Pancreas (tissue), 10 donors: ENCODE measurements at regions not wholly inside any gene's neighbourhood (a gene's known extent, or its start where the extent isn't known, plus 50 kb on each side); places are given as distances from the start of the nearest gene placed in this dataset.

Experiments
- ATAC-seq, 4 donors: fragments of 200-7000 bp; cut with Tn5 transposase; one replicate each; pipeline versions ENCODE4 v1.8.0 to v1.9.1; 2020; ENCODE audit warnings: mild to moderate bottlenecking in 4 of 4, moderate library complexity in 4 of 4
- DNase-seq, 6 donors: peaks; one replicate each; pipeline ENCODE4 v3.0.0-alpha.2; 2020
- FAIRE-seq: peaks from 2 replicates; lab custom pipeline; 2012; peaks lifted over from hg19 to GRCh38; lab: Jason Lieb, UNC
- H3K27ac ChIP-seq, 4 donors: fragments of 200-600 bp; sonication (generic); 1 replicate in 3 of 4; 2 replicates in 1 of 4; pipeline versions ENCODE4 v1.5.0 to v1.8.0; 2020
- H3K27me3 ChIP-seq, 4 donors: fragments of 200-600 bp; one replicate each; pipeline ENCODE4 v1.8.0; 2021
- H3K36me3 ChIP-seq, 3 donors: fragments of 200-600 bp; sonication (generic) in 1 of 3; one replicate each; pipeline versions ENCODE4 v1.5.0 to v1.8.0; 2020 to 2021
- H3K4me1 ChIP-seq, 3 donors: fragments of 200-600 bp; one replicate each; pipeline ENCODE4 v1.8.0; 2021
- H3K4me3 ChIP-seq, 4 donors: fragments of 200-600 bp; sonication (generic) in 2 of 4; one replicate each; pipeline versions ENCODE4 v1.5.0 to v1.8.0; 2020 to 2021
- H3K9me3 ChIP-seq, 4 donors: fragments of 200-600 bp; one replicate each; pipeline ENCODE4 v1.8.0; 2021
- CTCF ChIP-seq, 4 donors: fragments of 200-600 bp; sonication (generic) in 3 of 4; IDR thresholded peaks; one replicate each; pipeline versions ENCODE4 v1.5.0 to v1.8.0; 2021; ENCODE audit warnings: antibody characterized with exemption in 4 of 4
- whole genome bisulfite sequencing, 2 donors: extraction: QIAGEN DNeasy Blood & Tissue Kit; methylation state at CpG; one replicate each; pipeline ENCODE4 v1.1.7; 2013; 5-methylcytosine and 5-hydroxymethylcytosine counted together
- intact Hi-C, 3 donors: fragments of 100-400 bp; cut with DNase I; formaldehyde crosslinking; loops; one replicate each; pipeline versions ENCODE4 v1.11.1 to v1.14.2; 2022
- donor health status: healthy with polysubstance abuse.
- donor health status: DM: no; HTN: no; CAD: no; lungs with moderate emphysema.
- donor health status: DM: no; HTN: no; CAD: no.
- donor health status: control.
- donor health status: control.
- donor health status: Bipolar disorder and iron deficiency.
- donor health status: DM: yes; HTN: yes; CAD: no.
- donor health status: DM: no; HTN: no; CAD: no.
- donor health status: DM: no; HTN: no; CAD: no.
- donor health status: DM: yes; HTN: yes; CAD: no.

GRCh38 chr21:16908077-16908476 lies 604.8 kb upstream of the CXADR start:
- 42 to 50% methylated on average over 1 of the region's 1 CpG for WGBS, 2 donors
- intact Hi-C loops: no loop called here
- TF ChIP-seq CTCF (IDR thresholded peaks at IDR 0.05): no peak
- H3K36me3 ChIP-seq: no peaks in the 10 kb centered on the region
- no peak for DNase-seq
- no peaks in the 10 kb centered on the region for H3K27me3 ChIP-seq
- no peak for FAIRE-seq
- no peaks in the 10 kb centered on the region for H3K9me3 ChIP-seq
- H3K27ac ChIP-seq: no peak overlapping the region
- peak in 3 of 4 donors; percentile 18 to 30 (median 25) for ATAC-seq
- no peak overlapping the region for H3K4me3 ChIP-seq
- no peaks in the 10 kb centered on the region for H3K4me1 ChIP-seq

- WGBS, 2 donors: 43 to 48% methylated on average over 4 of the region's 4 CpGs
- no peaks in the 10 kb centered on the region for H3K27me3 ChIP-seq
- intact Hi-C loops: no loop called here
- DNase-seq (no peak), FAIRE-seq (peak; percentile 9), ATAC-seq (no peak)
- no peak for TF ChIP-seq CTCF (IDR thresholded peaks at IDR 0.05)
- no peaks in the 10 kb centered on the region for H3K9me3 ChIP-seq
- H3K36me3 ChIP-seq: no peaks in the 10 kb centered on the region
- H3K27ac ChIP-seq: no peak overlapping the region
- H3K4me1 ChIP-seq: no peaks in the 10 kb centered on the region
- no peak overlapping the region for H3K4me3 ChIP-seq
Observed at GRCh38 chr21:16910435-16911165, 602.2 kb upstream of the CXADR start.

- no peak overlapping the region for H3K4me3 ChIP-seq
Observed at GRCh38 chr21:16911166-16911607, 601.7 kb upstream of the CXADR start.

GRCh38 chr21:16912075-16912474 lies 600.8 kb upstream of the CXADR start:
- Histone ChIP-seq H3K27me3 (no peaks in the 10 kb centered on the region), H3K4me3 (no peak overlapping the region), H3K36me3 (no peaks in the 10 kb centered on the region), H3K9me3 (no peaks in the 10 kb centered on the region), H3K4me1 (no peaks in the 10 kb centered on the region), H3K27ac (no peak overlapping the region)
- intact Hi-C loops: no loop called here
- FAIRE-seq (no peak), DNase-seq (no peak), ATAC-seq (no peak)
- WGBS, 2 donors: 12 to 14% methylated on average over 2 of the region's 2 CpGs
- TF ChIP-seq CTCF (IDR thresholded peaks at IDR 0.05): no peak

More at GRCh38 chr21:16911166-16911607, 601.7 kb upstream of the CXADR start:
- no peaks in the 10 kb centered on the region for H3K4me1 ChIP-seq
- no peak for ATAC-seq
- no peaks in the 10 kb centered on the region for H3K27me3 ChIP-seq
- TF ChIP-seq CTCF (IDR thresholded peaks at IDR 0.05): no peak
- H3K9me3 ChIP-seq: no peaks in the 10 kb centered on the region
- 37 to 59% methylated on average over 1 of the region's 1 CpG for WGBS, 2 donors
- no peak overlapping the region for H3K27ac ChIP-seq
- no peak for FAIRE-seq
- DNase-seq: no peak
- intact Hi-C loops: no loop called here
- no peaks in the 10 kb centered on the region for H3K36me3 ChIP-seq

GRCh38 chr21:16913010-16913409 lies 599.8 kb upstream of the CXADR start:
- 44 to 66% methylated on average over 3 of the region's 3 CpGs for WGBS, 2 donors

More at GRCh38 chr21:16913010-16913409, 599.8 kb upstream of the CXADR start:
- Histone ChIP-seq H3K36me3 (no peaks in the 10 kb centered on the region), H3K27ac (no peak overlapping the region), H3K4me3 (no peak overlapping the region), H3K9me3 (no peaks in the 10 kb centered on the region), H3K27me3 (no peaks in the 10 kb centered on the region), H3K4me1 (no peaks in the 10 kb centered on the region)
- TF ChIP-seq CTCF (IDR thresholded peaks at IDR 0.05): no peak
- no peak for FAIRE-seq
- ATAC-seq: no peak
- no peak for DNase-seq
- intact Hi-C loops: no loop called here
